GM19468 (cell line): ENCODE measurements at regions not wholly inside any gene's neighbourhood (a gene's known extent, or its start where the extent isn't known, plus 50 kb on each side); places are given as distances from the start of the nearest gene placed in this dataset.
"Not testable (repeated sequence)": the region's sequence is repeated elsewhere in the genome, so short reads cannot be mapped to it uniquely, and the experiment has no call there.

ENCODE experiments used
- ATAC-seq: cut with Tn5 transposase; IDR thresholded peaks from one replicate; pipeline ENCODE4 v1.9.1; 2021; ENCODE audit warnings: mild to moderate bottlenecking, moderate library complexity, moderate number of reproducible peaks; ENCODE audit not compliant: unreplicated experiment; ENCODE audit errors: extremely low read depth

GRCh38 chr4:187090401-187090800 is 366.7 kb upstream of the FAT1 start:
- no peak for ATAC-seq

GRCh38 chr4:187090832-187091231 is 367.2 kb upstream of the FAT1 start:
- not testable (repeated sequence) for ATAC-seq

- ATAC-seq: no peak
Observed at GRCh38 chr4:187094144-187094543, 370.5 kb upstream of the FAT1 start.

- ATAC-seq: no peak
Observed at GRCh38 chr4:187098429-187098828, 374.8 kb upstream of the FAT1 start.

GRCh38 chr4:187103351-187103750 is 379.7 kb upstream of the FAT1 start:
- ATAC-seq: no peak

GRCh38 chr4:187108845-187109244 is 385.2 kb upstream of the FAT1 start:
- no peak for ATAC-seq

- ATAC-seq: no peak
Observed at GRCh38 chr4:187109636-187110035, 386.0 kb upstream of the FAT1 start.

GRCh38 chr4:187118166-187118565 is 394.5 kb upstream of the FAT1 start:
- no peak for ATAC-seq

GRCh38 chr4:187118602-187119120 is 395.0 kb upstream of the FAT1 start:
- no peak for ATAC-seq

GRCh38 chr4:187124331-187124730 is 400.7 kb upstream of the FAT1 start:
- ATAC-seq: no peak

- no peak for ATAC-seq
Observed at GRCh38 chr4:187125062-187125461, 401.4 kb upstream of the FAT1 start.

- ATAC-seq: no peak
Observed at GRCh38 chr4:187127456-187127855, 403.8 kb upstream of the FAT1 start.

- no peak for ATAC-seq
Observed at GRCh38 chr4:187128222-187128621, 404.6 kb upstream of the FAT1 start.

- ATAC-seq: no peak
Observed at GRCh38 chr4:187128976-187129375, 405.3 kb upstream of the FAT1 start.

GRCh38 chr4:187131826-187132225 is 408.2 kb upstream of the FAT1 start:
- ATAC-seq: not testable (repeated sequence)

- no peak for ATAC-seq
Observed at GRCh38 chr4:187135878-187136277, 412.2 kb upstream of the FAT1 start.

GRCh38 chr4:187139141-187139540 is 415.5 kb upstream of the FAT1 start:
- ATAC-seq: no peak

GRCh38 chr4:187141101-187141500 is 417.4 kb upstream of the FAT1 start:
- no peak for ATAC-seq

GRCh38 chr4:187149229-187149945 is 425.7 kb upstream of the FAT1 start:
- no peak for ATAC-seq

- ATAC-seq: no peak
Observed at GRCh38 chr4:187157380-187157958, 433.8 kb upstream of the FAT1 start.

GRCh38 chr4:187158003-187158402 is 434.3 kb upstream of the FAT1 start:
- ATAC-seq: no peak

GRCh38 chr4:187160486-187160885 is 436.8 kb upstream of the FAT1 start:
- no peak for ATAC-seq
